Cardiac fibroblast (primary cell): ENCODE measurements at regions not wholly inside any gene's neighbourhood (a gene's known extent, or its start where the extent isn't known, plus 50 kb on each side); places are given as distances from the start of the nearest gene placed in this dataset.

ENCODE experiments used
- DNase-seq, 2 donors: peaks; one replicate each; pipeline versions ENCODE4 v3.0.0 to v3.0.0-alpha.2; 2010; ENCODE audit warnings: low read depth in 2 of 2
- H3K4me3 ChIP-seq, 2 donors: replicated peaks in 1 of 2; 1 replicate in 1 of 2; 2 replicates in 1 of 2; pipeline ENCODE4 v1.5.1; 2011; ENCODE audit warnings: low read depth in 2 of 2, low read length in 2 of 2, mild to moderate bottlenecking in 2 of 2, moderate library complexity in 1 of 2
- CTCF ChIP-seq: IDR thresholded peaks from one replicate; pipeline ENCODE4 v1.5.1; 2011; ENCODE audit warnings: low read depth, mild to moderate bottlenecking, low read length, inconsistent platforms

GRCh38 chr2:18186816-18187613, 308.5 kb downstream of the KCNS3 start:
- no peak for TF ChIP-seq CTCF
- DNase-seq = no peak
- H3K4me3 ChIP-seq = no peak overlapping the region

- no peak for TF ChIP-seq CTCF
- no peak overlapping the region for H3K4me3 ChIP-seq
- DNase-seq = no peak
Observed at GRCh38 chr2:18182861-18183260, 304.4 kb downstream of the KCNS3 start.

GRCh38 chr2:18180912-18181311, 302.4 kb downstream of the KCNS3 start:
- no peak overlapping the region for H3K4me3 ChIP-seq
- DNase-seq = no peak
- TF ChIP-seq CTCF = no peak

GRCh38 chr2:18180031-18180610, 301.7 kb downstream of the KCNS3 start:
- H3K4me3 ChIP-seq = no peak overlapping the region
- no peak for TF ChIP-seq CTCF
- DNase-seq = no peak

GRCh38 chr2:18178736-18179349, 300.4 kb downstream of the KCNS3 start:
- peak; percentile 67 for TF ChIP-seq CTCF
- peak; percentile 48 to 63 for DNase-seq
- H3K4me3 ChIP-seq = no peak overlapping the region

GRCh38 chr2:18176679-18177215, 298.3 kb downstream of the KCNS3 start:
- no peak for TF ChIP-seq CTCF
- H3K4me3 ChIP-seq = no peak overlapping the region
- DNase-seq = no peak
